Endothelial cell of umbilical vein (primary cell): ENCODE measurements at regions not wholly inside any gene's neighbourhood (a gene's known extent, or its start where the extent isn't known, plus 50 kb on each side); places are given as distances from the start of the nearest gene placed in this dataset.

ENCODE experiments used
- BruUV-seq: library from RNA; stranded (reverse); fragments of 400-500 nt; replicated peaks from 2 replicates; lab custom pipeline; 2021; lab: Mats Ljungman, UMichigan
- CTCF ChIA-PET: fragments of 300-600, 350-600 bp; sonication (Branson Sonifier 250); formaldehyde crosslinking; loops from one replicate; lab custom pipeline; 2021; ENCODE audit warnings: antibody characterized with exemption, inconsistent platforms; lab: Charles Lee
- POLR2A ChIA-PET: fragments of 300-600, 350-600 bp; sonication (Branson Sonifier 250); formaldehyde crosslinking; loops from one replicate; lab custom pipeline; 2021; ENCODE audit warnings: antibody characterized with exemption, inconsistent platforms; lab: Charles Lee
- DNase-seq: peaks from one replicate; pipeline ENCODE4 v3.0.0-alpha.2; 2011; ENCODE audit warnings: low read depth, low spot score
- FAIRE-seq: peaks from 2 replicates; lab custom pipeline; 2011; peaks lifted over from hg19 to GRCh38; lab: Jason Lieb, UNC
- H2AFZ ChIP-seq: 2 replicates; pipeline ENCODE4 v1.6.0; 2012; ENCODE audit warnings: low read depth, low read length, control low read depth, inconsistent platforms
- H3K27ac ChIP-seq: 2 replicates; pipeline ENCODE4 v1.5.1; 2011; ENCODE audit warnings: low read depth, mild to moderate bottlenecking, control low read depth, low read length, moderate library complexity; ENCODE audit not compliant: insufficient read depth
- H3K27me3 ChIP-seq, 2 experiments: 2 replicates each; pipeline versions ENCODE4 v1.6.0 to v1.6.1; 2011; ENCODE audit warnings: low read length in 2 of 2, mixed read lengths in 1 of 2; ENCODE audit not compliant: control insufficient read depth in 2 of 2, insufficient read depth in 2 of 2
- H3K36me3 ChIP-seq, 2 experiments: 2 replicates in 1 of 2; 3 replicates in 1 of 2; pipeline ENCODE4 v1.5.1; 2011; ENCODE audit warnings: low read length in 2 of 2, mild to moderate bottlenecking in 1 of 2, moderate library complexity in 1 of 2; ENCODE audit not compliant: control insufficient read depth in 2 of 2, insufficient read depth in 2 of 2; ENCODE audit errors: extremely low read depth in 1 of 2
- H3K4me1 ChIP-seq: 3 replicates; pipeline ENCODE4 v1.5.1; 2011; ENCODE audit warnings: mild to moderate bottlenecking, low read length; ENCODE audit not compliant: control insufficient read depth, insufficient read depth; ENCODE audit errors: extremely low read depth
- H3K4me2 ChIP-seq: 2 replicates; pipeline ENCODE4 v1.6.1; 2011; ENCODE audit warnings: low read length, control low read depth, mixed read lengths; ENCODE audit not compliant: insufficient read depth
- H3K4me3 ChIP-seq, 3 experiments: fragments of 200-600 bp in 1 of 3; sonication (generic), shearing (Covaris generic) in 1 of 3; replicated peaks in 1 of 3; 2 replicates each; pipeline ENCODE4 v1.5.1; 2011 to 2016; ENCODE audit warnings: control low read depth in 3 of 3, low read length in 3 of 3, mild to moderate bottlenecking in 2 of 3, inconsistent platforms in 1 of 3, low read depth in 1 of 3, moderate library complexity in 1 of 3; ENCODE audit not compliant: insufficient read depth in 1 of 3
- H3K79me2 ChIP-seq: 2 replicates; pipeline ENCODE4 v1.6.0; 2012; ENCODE audit warnings: low read length, inconsistent platforms; ENCODE audit not compliant: control insufficient read depth, insufficient read depth
- H3K9ac ChIP-seq: replicated peaks from 2 replicates; pipeline ENCODE3; 2011; ENCODE audit warnings: low read length, control low read depth; ENCODE audit not compliant: insufficient read depth; ENCODE audit errors: extremely low read depth
- H3K9me1 ChIP-seq: replicated peaks from 3 replicates; pipeline ENCODE4 v1.6.0; 2011; ENCODE audit warnings: mild to moderate bottlenecking, low read length; ENCODE audit not compliant: control insufficient read depth, insufficient read depth; ENCODE audit errors: extremely low read depth
- H3K9me3 ChIP-seq: replicated peaks from 2 replicates; pipeline ENCODE4 v1.5.1; 2012; ENCODE audit warnings: low read length, inconsistent platforms; ENCODE audit not compliant: control insufficient read depth, insufficient read depth
- H4K20me1 ChIP-seq: replicated peaks from 2 replicates; pipeline ENCODE3; 2011; ENCODE audit warnings: mild to moderate bottlenecking, low read length; ENCODE audit not compliant: control insufficient read depth, insufficient read depth; ENCODE audit errors: extremely low read depth
- EZH2 ChIP-seq: IDR thresholded peaks from 2 replicates; pipeline ENCODE4 v1.6.1; 2012; ENCODE audit warnings: borderline replicate concordance, low read depth, mild to moderate bottlenecking, moderate library complexity, low read length, inconsistent platforms; ENCODE audit not compliant: severe bottlenecking
- FOS ChIP-seq: IDR thresholded peaks from 2 replicates; pipeline ENCODE4 v1.6.1; 2011; ENCODE audit warnings: mild to moderate bottlenecking, low read length, moderate library complexity, borderline replicate concordance; ENCODE audit not compliant: insufficient read depth
- GATA2 ChIP-seq: IDR thresholded peaks from 2 replicates; pipeline ENCODE4 v1.7.0; 2011; ENCODE audit warnings: low read depth, mild to moderate bottlenecking, moderate library complexity, mixed read lengths, low read length; ENCODE audit not compliant: insufficient read length, insufficient read depth
- JUN ChIP-seq: IDR thresholded peaks from 2 replicates; pipeline ENCODE4 v1.6.1; 2011; ENCODE audit warnings: borderline replicate concordance, low read depth; ENCODE audit not compliant: insufficient read length, insufficient read depth
- MYC ChIP-seq: IDR thresholded peaks from one replicate; pipeline ENCODE4 v1.6.1; 2011; ENCODE audit warnings: mild to moderate bottlenecking, low read depth, low read length
- POLR2A ChIP-seq: IDR thresholded peaks from 2 replicates; pipeline ENCODE4 v1.6.1; 2012; ENCODE audit warnings: low read depth, mild to moderate bottlenecking, control low read depth, low read length
- POLR2AphosphoS5 ChIP-seq: IDR thresholded peaks from 2 replicates; pipeline ENCODE4 v1.6.1; 2012; ENCODE audit warnings: low read depth, mild to moderate bottlenecking, control low read depth, low read length, moderate library complexity; ENCODE audit not compliant: insufficient read depth
- dilution Hi-C: fragments of 300-500 bp; cut with MboI; formaldehyde crosslinking; loops from one replicate; pipeline ENCODE4 v1.15.0; 2019; ENCODE audit warnings: low sequenced_read_pairs; ENCODE audit not compliant: extremely low pct_ligation_motif_present
- intact Hi-C: fragments of 100-400 bp; cut with micrococcal nuclease; formaldehyde crosslinking; loops from one replicate; pipeline ENCODE4 v1.10.0; 2022
- TF ChIP-seq, protein P1 (sequence below): IDR thresholded peaks from 2 replicates; pipeline ENCODE4 v1.6.1; 2011; ENCODE audit not compliant: insufficient read depth, insufficient read length
- TF ChIP-seq, protein P2 (sequence below), 2 donors: IDR thresholded peaks; 1 replicate in 1 of 2; 2 replicates in 1 of 2; pipeline ENCODE4 v1.5.1; 2011; ENCODE audit warnings: low read length in 2 of 2, mild to moderate bottlenecking in 2 of 2, moderate library complexity in 2 of 2, control low read depth in 1 of 2, inconsistent platforms in 1 of 2, low read depth in 1 of 2; ENCODE audit not compliant: insufficient read depth in 1 of 2; ENCODE audit errors: extremely low read depth in 1 of 2

DNA sequence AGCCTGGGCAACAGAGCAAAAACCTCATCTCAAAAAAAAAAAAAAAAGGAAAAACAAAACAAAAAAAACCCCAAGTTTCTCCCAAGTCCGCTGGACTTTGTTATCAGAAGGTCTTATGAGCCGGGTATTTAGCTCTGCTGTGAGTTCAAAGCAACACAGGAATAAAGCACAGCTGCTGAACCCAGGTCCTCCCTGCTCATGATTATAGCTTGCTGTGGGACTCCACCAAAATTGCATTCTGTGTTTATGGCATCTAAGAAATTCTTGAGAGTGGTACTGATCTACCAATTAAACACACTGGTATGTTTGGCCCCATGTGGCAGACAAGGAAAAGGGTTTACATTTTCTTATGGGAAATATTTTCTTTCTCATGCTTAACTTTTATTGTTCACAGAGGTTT lies 93.6 kb upstream of the NEDD9 start:
- ChIA-PET CTCF (no interaction called here), POLR2A (no interaction called here)
- Histone ChIP-seq H3K4me1 (peaks cover 3% of the 10 kb centered on the region), H2AFZ (no peak overlapping the region), H3K79me2 (no peaks in the 10 kb centered on the region), H3K4me3 (no peak overlapping the region), H3K27me3 (no peaks in the 10 kb centered on the region), H3K4me2 (no peak overlapping the region), H3K36me3 (no peaks in the 10 kb centered on the region), H3K9ac (no peak overlapping the region), H3K9me1 (no peaks in the 10 kb centered on the region), H3K9me3 (no peaks in the 10 kb centered on the region), H3K27ac (no peak overlapping the region), H4K20me1 (no peaks in the 10 kb centered on the region)
- no peak for FAIRE-seq
- dilution Hi-C loops (no loop called here), intact Hi-C loops (no loop called here)
- TF ChIP-seq, protein P1, sequence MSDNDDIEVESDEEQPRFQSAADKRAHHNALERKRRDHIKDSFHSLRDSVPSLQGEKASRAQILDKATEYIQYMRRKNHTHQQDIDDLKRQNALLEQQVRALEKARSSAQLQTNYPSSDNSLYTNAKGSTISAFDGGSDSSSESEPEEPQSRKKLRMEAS: no peak
- no peak for TF ChIP-seq FOS
- no peak for TF ChIP-seq MYC
- no peak for TF ChIP-seq POLR2A
- TF ChIP-seq JUN: no peak
- no peak for TF ChIP-seq EZH2
- no peak for TF ChIP-seq POLR2AphosphoS5
- DNase-seq: no peak
- BruUV-seq: no TSS peak

DNA sequence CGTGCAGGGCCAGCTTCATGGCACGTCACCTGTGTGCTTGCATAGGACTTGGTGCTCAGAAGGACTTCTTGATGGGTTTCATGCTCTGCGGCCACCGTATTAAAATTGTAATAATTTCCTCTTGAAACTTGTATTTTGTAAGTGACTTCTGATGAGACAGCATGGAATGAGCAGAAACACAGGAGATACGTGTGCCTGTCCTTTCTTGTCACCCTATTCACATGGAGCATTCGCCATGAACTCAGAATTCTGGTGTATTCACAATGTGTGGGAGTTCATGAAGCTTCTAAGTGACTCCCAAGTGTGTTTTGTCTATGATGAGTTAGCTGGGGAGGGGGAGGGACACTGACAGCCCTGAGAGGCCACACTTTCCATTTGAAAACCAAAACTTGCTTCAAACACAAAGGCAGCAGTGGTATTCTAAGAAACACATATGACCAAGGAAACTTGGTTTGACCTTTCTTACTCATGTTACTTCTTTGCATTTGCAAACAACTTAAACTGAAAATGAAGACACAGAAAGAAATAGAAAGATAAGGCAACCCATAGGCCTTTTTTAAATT lies 92.1 kb upstream of the NEDD9 start:
- no peaks in the 10 kb centered on the region for H3K9me3 ChIP-seq
- no peak overlapping the region for H3K4me3 ChIP-seq
- no peak overlapping the region for H2AFZ ChIP-seq
- dilution Hi-C loops: no loop called here
- POLR2A ChIA-PET: no interaction called here
- no peaks in the 10 kb centered on the region for H3K27me3 ChIP-seq
- H3K4me1 ChIP-seq: no peaks in the 10 kb centered on the region
- DNase-seq (no peak), FAIRE-seq (no peak)
- no TSS peak for BruUV-seq
- TF ChIP-seq, protein P1: no peak
- TF ChIP-seq POLR2AphosphoS5: no peak
- TF ChIP-seq FOS: no peak
- no peak for TF ChIP-seq EZH2
- no peak for TF ChIP-seq POLR2A
- no peak for TF ChIP-seq MYC
- no peak for TF ChIP-seq JUN
- no peak for TF ChIP-seq GATA2
- TF ChIP-seq, protein P2, sequence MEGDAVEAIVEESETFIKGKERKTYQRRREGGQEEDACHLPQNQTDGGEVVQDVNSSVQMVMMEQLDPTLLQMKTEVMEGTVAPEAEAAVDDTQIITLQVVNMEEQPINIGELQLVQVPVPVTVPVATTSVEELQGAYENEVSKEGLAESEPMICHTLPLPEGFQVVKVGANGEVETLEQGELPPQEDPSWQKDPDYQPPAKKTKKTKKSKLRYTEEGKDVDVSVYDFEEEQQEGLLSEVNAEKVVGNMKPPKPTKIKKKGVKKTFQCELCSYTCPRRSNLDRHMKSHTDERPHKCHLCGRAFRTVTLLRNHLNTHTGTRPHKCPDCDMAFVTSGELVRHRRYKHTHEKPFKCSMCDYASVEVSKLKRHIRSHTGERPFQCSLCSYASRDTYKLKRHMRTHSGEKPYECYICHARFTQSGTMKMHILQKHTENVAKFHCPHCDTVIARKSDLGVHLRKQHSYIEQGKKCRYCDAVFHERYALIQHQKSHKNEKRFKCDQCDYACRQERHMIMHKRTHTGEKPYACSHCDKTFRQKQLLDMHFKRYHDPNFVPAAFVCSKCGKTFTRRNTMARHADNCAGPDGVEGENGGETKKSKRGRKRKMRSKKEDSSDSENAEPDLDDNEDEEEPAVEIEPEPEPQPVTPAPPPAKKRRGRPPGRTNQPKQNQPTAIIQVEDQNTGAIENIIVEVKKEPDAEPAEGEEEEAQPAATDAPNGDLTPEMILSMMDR (IDR thresholded peaks at IDR 0.05; ENCODE audit: extremely low read depth in 1 of 2, insufficient read depth in 1 of 2, low read depth in 1 of 2, low read length in 2 of 2): no peak
- no peaks in the 10 kb centered on the region for H3K36me3 ChIP-seq
- H3K9me1 ChIP-seq: no peaks in the 10 kb centered on the region
- no peaks in the 10 kb centered on the region for H3K79me2 ChIP-seq
- CTCF ChIA-PET: no interaction called here
- intact Hi-C loops: no loop called here
- no peak overlapping the region for H3K27ac ChIP-seq
- no peak overlapping the region for H3K9ac ChIP-seq
- no peaks in the 10 kb centered on the region for H4K20me1 ChIP-seq
- no peak overlapping the region for H3K4me2 ChIP-seq
